ENCODE measurements at regions not wholly inside any gene's neighbourhood (a gene's known extent, or its start where the extent isn't known, plus 50 kb on each side); places are given as distances from the start of the nearest gene placed in this dataset.
"Not testable (repeated sequence)": the region's sequence is repeated elsewhere in the genome, so short reads cannot be mapped to it uniquely, and the experiment has no call there.

DNA sequence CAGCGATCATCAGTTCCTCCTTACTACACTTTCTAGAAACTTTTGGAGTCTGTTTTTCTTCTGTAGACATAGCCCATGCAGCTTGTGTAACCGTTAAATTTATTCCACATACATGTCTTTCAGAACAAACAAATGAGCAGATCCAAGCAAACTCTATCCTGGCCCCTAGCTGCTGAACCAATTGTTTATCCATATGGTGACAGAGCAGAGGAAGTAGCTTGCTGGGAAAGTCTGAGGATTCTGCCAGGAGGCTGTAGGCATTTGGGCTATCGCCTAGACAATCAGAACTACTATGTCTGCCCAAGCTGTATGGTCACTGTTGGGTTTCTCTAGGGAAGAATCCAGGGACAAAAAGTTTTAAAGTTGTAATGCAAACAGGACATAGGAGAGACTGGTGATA, 343.7 kb downstream of the SPRY2 start:
- no peak for DNase-seq (ENCODE audit: low read depth in 2 of 3, low spot score in 2 of 3)

DNA sequence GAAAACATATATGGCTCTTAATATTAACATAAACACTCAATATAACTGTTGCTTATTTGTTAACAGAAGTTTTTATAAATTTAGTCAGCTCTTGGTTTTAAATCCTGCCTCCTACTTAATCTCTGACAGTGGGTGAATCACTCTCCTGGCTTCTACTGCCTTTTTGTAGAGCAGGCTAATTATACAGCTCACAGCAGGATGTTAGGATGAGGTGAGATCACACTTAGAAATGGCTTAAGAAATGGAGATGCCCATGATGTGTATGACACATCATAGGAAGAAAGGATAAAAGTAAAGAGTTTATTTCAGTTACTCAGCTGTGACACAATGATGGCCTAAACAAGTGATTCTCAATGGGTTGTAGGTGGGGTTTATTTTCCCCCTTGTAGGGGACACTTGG, 345.6 kb downstream of the SPRY2 start:
- DNase-seq (ENCODE audit: low read depth in 2 of 3, low spot score in 2 of 3), result no peak

DNA sequence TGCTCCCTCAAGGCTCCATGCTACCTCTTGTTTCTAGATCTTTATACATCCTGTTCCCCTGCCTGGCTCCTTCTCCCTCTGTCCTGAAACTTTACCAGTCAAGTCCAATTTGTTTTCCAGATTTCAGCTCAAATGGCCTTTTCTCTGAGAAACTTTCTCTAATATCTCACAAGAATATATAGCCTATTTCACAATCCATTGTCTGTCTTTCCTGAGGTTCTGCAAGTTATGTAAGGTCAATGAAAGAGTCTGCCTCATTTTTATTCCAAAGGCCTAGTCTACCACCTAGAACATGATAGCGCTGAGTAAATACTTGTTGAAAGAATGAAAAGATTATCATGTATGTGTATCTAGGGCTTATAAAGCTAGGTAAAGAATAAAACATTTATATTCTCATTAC, 348.8 kb downstream of the SPRY2 start:
- DNase-seq (ENCODE audit: low read depth in 2 of 3, low spot score in 2 of 3), result no peak

DNA sequence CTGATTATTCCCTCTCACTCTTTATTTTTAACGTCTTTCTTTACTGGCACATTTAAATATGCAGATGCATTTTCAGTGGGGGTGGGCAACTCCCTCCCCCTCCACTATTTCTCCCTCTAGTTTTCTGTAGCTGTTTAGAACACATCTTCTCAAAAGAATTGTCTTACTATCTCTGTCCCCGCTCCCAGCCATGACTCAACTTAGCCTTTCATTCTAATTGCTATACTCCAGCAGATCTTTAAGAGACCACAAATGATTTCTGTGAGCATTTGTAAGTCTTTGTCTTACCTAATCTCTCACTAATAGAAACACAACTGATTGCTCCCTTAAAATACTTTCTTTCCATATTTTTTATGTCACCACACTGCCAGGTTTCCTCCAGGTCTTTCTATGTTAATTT, 350.9 kb downstream of the SPRY2 start:
- no peak for DNase-seq (ENCODE audit: low read depth in 2 of 3, low spot score in 2 of 3)

DNA sequence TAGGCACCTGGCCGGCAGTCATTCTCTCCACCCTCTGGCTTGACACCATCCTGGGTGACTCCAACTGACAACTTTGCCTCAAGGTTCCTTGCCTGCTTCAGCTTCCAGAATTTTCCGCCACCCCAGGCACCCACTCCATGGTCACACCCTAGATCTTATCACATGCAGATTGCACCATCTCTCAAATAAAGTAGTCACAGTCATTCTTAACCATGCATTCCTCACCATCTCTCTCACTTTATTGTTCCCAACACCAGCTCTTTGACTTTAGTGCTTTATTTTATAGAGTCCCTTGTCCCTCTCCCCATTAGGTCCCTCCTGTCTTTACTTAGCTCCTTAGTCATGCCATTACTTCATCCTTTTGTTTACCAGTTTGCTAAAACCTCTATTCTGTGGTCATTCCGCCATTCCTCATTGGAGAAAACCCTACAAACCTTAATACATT, 351.7 kb downstream of the SPRY2 start:
- DNase-seq (ENCODE audit: low read depth in 2 of 3, low spot score in 2 of 3), result no peak

DNA sequence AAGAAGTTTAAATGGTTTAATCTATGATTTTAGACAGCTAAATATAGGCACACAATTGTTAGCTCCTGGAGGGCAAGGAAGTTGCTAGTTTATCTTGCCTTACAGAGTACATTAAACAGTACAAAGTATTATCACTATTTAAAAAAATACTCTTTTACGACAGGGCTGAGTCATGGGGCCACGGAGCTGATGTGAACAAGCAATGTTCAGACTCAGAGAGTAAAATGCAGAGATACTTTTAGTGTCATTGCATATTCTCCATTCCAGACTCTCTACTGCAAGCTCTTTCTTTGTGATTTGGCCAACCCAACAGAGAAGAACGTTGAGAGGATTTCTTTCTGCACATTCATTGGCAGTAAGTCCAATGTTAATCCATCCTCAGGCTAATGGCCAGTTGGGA, 352.4 kb downstream of the SPRY2 start:
- DNase-seq (ENCODE audit: low read depth in 2 of 3, low spot score in 2 of 3), result no peak

DNA sequence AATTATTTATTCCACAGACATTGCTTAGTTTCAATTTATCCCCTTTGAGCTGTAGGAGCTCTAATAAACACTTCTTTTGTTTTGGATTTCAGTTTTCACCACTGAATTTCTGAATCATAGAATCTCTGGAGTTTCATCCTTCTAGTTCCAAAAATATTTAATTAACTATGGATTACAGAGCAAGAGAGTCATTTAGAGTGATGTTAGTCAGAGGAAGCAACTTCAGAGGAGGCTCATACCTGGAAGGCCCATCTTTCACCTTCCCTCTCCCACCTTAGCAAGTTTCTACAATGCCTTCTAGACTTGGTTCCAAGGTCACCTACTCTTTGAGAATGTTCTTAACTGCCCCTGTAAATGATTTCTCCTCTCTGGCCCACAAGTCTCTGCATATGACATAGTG, 353.2 kb downstream of the SPRY2 start:
- DNase-seq (ENCODE audit: low read depth in 2 of 3, low spot score in 2 of 3), result no peak

DNA sequence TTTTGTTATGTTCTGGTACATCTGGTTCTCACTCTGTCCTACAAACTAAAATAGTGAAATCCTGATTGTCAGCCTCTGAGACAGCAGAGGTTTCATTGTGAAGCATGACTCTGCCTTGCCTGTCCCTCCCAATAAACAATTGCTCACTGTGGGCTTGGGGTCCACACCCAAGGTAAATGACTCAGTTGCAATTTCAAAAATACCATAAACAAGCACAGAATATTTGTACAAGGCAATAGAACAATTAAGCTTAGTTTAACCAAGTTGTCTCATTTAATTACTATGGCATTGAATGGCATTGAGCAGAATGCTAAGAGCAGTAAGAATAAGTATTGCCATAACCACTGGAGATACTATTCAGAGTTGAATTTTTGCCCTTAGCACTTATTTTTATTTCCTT, 353.6 kb downstream of the SPRY2 start:
- no peak for DNase-seq (ENCODE audit: low read depth in 2 of 3, low spot score in 2 of 3)

DNA sequence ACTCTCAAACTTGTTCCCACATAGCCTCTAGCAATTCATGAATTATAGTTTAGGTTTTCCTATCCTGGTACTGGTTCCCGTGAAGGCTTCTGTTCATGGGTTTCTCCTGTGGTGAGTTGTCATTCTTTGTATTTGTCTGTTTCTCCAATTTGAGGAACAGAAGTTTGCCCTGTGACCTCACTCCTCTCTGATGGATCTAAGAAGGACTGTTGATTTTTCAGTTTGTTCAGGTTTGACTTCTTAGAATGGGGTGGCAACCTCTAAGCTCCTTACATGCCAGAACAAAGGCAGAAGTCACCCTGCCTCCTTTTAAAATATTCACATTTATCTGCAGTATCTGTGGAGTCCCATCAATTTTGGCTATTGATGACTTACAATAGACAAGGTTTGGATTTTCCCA, 354.0 kb downstream of the SPRY2 start:
- DNase-seq (ENCODE audit: low read depth in 2 of 3, low spot score in 2 of 3), result no peak

DNA sequence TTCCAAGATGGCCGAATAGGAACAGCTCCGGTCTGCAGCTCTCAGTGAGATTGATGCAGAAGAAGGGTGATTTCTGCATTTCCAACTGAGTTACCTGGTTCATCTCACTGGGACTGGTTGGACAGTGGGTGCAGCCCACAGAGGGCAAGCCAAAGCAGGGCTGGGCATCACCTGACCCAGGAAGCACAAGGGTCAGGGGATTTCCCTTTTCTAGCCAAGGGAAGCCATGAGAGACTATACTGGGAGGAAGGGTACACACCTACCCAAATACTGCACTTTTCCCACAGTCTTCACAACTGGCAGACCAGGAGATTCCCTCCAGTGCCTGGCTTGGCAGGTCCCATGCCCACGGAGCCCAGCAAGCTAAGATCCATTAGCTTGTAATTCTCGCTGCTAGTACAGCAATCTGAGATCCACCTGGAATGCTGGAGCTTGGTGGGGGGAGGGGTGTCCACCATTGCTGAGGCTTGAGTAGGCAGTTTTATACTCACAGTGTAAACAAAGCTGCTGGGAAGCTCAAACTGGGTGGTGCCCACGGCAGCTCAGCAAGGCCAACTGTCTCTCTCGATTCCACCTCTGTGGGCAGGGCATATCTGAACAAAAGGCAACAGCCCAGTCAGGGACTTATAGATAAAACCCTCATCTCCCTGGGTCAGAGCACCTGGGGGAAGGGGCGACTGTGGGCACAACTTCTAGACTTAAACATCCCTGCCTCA, 365.8 kb downstream of the SPRY2 start:
- DNase-seq (ENCODE audit: low read depth in 2 of 3, low spot score in 2 of 3), result not testable (repeated sequence)

DNA sequence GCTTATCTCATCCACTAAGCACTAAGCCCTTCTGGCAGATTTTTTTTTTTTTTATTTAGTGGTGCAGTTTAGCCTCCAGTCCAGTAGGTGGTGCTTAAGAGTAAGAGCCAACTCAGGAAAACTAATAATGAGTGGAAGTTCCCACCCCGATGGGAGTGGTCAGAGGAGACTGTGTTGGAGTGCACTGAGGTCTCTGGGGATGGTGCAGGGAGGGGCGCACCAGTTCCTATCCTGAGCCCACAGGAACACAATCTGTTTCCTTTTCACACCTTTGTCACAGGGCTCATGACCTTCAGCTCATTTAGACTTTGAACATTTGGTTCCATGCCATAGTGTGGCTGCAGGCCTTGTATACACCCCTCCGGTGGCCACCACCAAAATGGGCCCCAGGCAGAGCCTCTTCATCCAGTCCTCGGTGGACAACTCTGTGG, 367.4 kb downstream of the SPRY2 start:
- DNase-seq (ENCODE audit: low read depth in 2 of 3, low spot score in 2 of 3), result no peak

DNA sequence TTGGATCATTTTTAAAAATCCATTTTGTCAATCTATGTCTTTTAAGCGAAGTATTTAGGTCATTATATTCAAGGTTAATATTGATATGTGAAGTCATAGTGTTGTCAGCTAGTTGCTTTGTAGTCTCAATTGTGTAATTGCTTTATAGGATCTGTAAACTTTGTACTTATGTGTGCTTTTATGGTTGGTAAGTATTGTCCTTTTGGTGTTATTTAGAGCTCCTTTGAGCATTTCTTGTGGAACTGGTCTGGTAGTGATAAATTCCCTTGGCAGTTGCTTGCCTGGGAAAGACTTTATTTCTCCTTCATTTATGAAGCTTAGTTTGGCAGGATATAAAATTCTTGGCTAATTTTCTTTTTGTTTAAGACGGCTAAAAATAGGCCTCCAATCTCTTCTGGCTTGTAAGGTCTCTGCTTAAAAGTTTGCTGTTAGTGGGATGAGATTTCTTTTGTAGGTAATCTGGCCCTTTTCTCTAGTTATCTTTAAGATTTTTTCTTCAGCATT, 368.8 kb downstream of the SPRY2 start:
- no peak for DNase-seq (ENCODE audit: low read depth in 2 of 3, low spot score in 2 of 3)

DNA sequence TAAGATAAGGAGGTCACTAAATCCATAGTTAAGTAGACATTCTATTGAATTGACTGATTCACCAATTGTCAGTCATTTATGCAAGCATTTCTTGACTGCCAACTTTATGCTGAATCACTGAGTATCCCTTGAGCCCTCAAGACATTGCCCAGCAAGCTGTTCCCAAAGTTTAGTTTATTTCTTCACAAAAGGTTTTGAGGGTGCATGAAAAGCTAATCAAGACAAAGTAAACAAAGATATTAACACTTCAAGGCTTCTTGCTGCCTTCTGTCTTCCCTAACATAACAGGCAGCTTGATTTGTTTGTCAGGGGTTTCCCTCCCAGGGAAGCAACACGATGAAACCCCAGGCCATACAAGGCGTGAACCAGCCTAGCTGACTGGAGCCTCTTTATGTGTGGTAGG, 374.4 kb downstream of the SPRY2 start:
- DNase-seq (ENCODE audit: low read depth in 2 of 3, low spot score in 2 of 3), result no peak

DNA sequence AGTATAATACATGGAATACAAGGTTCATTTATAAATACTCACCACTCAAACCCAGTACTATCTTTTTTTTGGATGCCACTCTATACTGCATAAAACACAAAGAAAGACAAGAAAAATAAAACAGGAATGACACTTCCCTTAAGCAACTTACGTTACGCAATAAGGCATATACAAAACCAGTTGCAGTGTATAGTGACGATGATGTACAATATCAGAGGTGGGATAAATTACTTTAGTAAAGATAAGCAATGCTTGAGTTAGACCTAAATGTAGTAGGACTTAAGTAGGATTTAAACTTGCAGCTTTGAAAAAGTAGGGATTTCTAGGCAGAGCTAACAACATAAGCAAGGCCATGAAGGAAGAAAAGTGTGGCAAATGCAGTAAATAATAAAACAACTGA, 374.9 kb downstream of the SPRY2 start:
- no peak for DNase-seq (ENCODE audit: low read depth in 2 of 3, low spot score in 2 of 3)

DNA sequence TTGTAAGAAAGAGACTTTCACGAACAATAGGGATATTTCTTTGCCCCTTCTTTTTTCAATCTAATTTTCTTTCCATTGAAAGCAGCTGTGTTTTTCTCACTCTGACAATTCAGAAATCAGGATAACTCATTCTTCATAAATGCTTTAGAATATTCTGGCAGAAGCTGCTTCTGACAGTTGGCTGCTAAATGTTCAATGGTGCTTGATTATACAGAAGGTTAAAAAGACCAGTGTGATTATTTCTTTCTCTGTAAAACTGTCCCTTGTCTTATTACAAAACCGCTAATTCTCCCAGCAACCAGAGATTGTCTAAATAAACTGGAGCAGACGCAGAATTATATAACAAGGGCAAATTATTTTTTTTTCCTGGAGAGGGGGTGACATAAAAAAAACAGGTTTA, 394.4 kb downstream of the SPRY2 start:
- DNase-seq (ENCODE audit: low read depth in 2 of 3, low spot score in 2 of 3), result no peak

DNA sequence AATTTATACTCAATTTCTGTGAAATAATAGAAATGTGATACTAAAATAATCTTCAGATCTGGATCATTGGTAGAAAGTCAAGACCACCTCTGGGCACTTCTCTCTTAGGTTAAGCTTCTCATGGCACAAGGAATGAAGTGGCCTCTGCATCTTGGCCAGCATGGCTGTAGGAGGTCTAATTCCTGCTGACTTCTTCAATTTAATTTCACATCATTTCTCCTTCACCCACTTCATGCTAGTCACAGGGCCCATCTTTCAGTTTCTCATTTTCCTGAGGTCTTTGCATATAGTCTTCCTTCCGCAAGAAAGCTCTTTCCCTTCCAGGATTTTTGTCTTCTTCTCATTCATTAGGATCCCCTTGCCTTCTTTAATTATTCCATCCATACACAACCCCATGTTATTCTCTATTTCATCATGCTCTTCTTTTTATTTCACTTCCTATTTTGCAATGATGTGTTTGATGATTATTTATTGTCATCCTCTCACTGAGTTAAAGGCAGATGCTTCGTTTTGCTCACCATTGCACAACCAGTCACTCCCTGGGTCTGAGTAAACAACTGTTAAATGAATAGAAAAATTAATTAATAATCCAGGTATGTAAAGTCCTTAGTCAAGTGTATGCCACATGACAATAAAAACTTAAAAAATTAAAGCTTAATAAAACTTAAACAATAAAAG, 397.4 kb downstream of the SPRY2 start:
- no peak for DNase-seq (ENCODE audit: low read depth in 2 of 3, low spot score in 2 of 3)

DNA sequence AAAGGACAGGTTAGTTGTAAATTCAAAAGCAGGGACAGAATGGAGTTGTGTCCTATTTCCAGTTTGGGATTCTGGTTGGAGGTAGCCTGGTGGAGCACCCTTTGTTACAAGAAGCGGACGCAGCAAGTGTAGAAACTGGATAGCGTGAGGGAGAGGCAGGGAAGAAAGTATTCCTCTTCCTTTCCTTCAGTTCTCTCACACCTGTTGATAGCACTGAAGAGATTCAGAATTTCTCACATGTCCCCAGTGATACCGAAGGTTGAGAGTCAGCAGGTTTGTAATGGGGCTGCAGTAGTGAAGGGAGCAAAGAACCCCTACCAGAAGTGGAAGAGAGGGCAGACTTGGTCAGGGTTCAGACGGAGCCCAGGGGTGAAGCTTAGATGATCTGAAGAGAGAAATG, 399.2 kb downstream of the SPRY2 start:
- no peak for DNase-seq (ENCODE audit: low read depth in 2 of 3, low spot score in 2 of 3)

DNA sequence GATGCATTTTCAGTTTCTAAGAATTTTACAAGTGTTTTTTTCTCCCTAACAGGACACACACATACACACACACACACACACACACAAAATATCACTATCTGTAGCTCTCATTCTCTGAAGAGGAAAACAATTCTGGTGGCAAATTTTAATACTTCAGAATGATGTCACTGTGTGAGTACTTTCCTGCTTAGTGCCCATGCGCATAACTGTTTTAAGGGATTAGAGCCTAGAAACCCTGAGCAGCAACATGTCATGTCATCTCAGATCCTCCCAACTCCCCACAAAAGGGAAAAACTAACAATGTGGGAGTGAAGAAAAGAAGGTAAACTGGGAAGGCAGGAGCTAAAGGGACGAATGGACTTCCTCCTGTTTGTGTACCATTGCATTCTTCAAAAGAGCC, 401.2 kb downstream of the SPRY2 start:
- DNase-seq (ENCODE audit: low read depth in 2 of 3, low spot score in 2 of 3), result no peak

DNA sequence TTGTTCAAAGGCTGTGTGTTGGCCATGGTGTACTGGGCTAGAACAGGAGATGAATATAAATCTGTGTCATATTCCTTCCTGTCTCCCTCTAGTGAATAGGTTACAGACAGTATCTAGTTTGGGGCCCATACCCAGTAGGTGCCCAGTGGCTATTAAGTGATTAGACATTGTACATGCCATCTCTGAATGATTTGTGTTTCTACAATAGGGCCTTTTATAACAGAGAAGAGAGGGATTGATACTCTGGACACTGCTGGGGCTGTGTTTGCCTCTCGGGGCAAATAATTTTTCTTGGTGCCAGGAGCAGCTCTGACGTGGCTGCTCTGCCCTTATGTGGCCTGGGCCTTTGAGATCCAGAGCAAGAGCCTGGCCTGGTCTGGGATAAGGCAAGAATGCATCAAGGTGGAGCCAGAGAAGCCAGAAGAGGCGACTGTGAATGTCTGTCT, 403.1 kb downstream of the SPRY2 start:
- no peak for DNase-seq (ENCODE audit: low read depth in 2 of 3, low spot score in 2 of 3)

DNA sequence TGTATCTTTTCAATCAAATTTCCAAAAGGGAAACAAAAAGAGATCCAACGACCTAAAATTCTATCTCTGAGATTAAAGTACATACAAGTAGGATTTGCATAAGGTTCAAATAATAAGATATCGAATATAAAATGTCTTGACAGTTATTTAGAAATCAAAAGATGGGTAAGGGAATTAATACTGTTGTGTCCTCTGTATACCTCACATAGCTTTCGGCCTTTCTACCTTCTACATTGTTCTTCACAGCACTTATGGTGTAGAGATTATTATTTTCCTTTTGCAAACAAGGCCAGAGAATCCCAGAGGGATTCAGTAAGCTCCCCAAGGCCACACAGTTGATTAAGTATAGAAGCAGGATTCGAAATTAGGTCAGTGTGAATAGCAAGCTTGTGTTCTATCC, 403.6 kb downstream of the SPRY2 start:
- no peak for DNase-seq (ENCODE audit: low read depth in 2 of 3, low spot score in 2 of 3)

DNA sequence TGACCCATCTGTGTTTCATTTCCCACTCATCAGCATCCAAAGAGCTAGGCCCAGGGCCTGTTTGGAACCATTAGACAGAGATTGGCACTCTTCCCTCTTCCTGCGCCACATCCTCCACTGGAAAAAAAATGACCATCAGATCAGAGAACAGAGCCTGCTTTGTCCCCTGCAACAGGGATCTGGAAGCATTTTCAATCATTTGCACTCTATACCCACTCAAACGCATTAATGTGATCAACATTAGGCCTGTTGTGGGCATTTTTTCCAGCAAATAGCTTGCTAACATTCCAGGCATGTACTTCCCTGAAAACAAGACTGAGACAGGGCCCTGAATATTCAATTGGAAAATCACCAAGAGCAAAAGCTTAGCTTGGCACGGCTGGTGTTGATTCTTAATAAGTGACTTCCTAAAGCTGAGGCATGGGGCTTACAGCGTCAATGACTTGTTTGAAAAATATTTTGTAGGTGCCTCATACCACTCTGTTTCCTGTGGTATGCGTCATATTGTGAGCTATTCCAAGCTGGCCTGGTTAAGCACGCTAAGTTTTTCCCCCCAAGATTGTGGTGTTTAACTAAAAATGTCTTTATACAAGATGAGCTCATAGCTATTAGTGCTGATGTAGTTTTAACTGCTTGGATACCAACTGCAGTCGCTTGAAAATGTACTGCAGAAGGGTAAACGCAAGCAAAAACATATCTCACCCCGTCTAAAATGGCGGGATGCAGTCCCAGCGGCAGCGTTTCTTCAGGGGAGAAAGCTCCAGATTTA, 404.4 kb downstream of the SPRY2 start:
- DNase-seq (ENCODE audit: low read depth in 2 of 3, low spot score in 2 of 3), result no peak

DNA sequence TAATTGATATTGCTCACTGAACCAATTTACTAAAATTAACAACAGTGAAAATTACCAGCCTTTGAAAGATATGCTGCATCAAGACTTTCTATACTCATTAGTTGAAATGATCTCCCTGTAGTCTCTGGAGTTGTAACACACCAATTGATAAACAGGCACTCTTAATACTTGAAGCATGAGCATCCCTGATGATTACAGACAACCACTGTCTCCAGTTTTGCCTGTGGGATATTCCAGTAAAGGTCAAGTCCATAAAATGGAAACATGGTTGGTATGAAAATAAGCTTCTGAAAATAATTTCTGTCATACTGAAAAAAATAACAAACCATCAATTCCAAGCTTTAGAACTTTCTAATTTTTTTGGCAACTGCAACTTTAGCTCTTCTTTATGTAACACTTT, 405.8 kb downstream of the SPRY2 start:
- no peak for DNase-seq (ENCODE audit: low read depth in 2 of 3, low spot score in 2 of 3)

All from activated CD8-positive, alpha-beta memory T cell treated with anti-CD3 and anti-CD28 coated beads for 48 hours (primary cell).